HFFc6 (cell line): ENCODE measurements at regions not wholly inside any gene's neighbourhood (a gene's known extent, or its start where the extent isn't known, plus 50 kb on each side); places are given as distances from the start of the nearest gene placed in this dataset.

Source experiments
- DNase-seq: peaks from one replicate; pipeline ENCODE4 v3.0.0-alpha.2; 2018
- H3K27ac Mint-ChIP-seq: 2 replicates; pipeline ENCODE4 v1.8.0; 2020; ENCODE audit warnings: mild to moderate bottlenecking, mixed read lengths
- H3K27me3 Mint-ChIP-seq: 2 replicates; pipeline ENCODE4 v1.8.0; 2021; ENCODE audit warnings: mild to moderate bottlenecking, moderate library complexity, mixed read lengths; ENCODE audit not compliant: insufficient read depth
- H3K36me3 Mint-ChIP-seq: 2 replicates; pipeline ENCODE4 v1.8.0; 2021; ENCODE audit warnings: low read depth, mixed read lengths
- H3K4me1 Mint-ChIP-seq: 2 replicates; pipeline ENCODE4 v1.8.0; 2020; ENCODE audit warnings: low read depth, mixed read lengths
- H3K4me3 Mint-ChIP-seq: 2 replicates; pipeline ENCODE4 v1.8.0; 2020; ENCODE audit warnings: mild to moderate bottlenecking, moderate library complexity, mixed read lengths
- H3K9me3 Mint-ChIP-seq: 2 replicates; pipeline ENCODE4 v1.8.0; 2020; ENCODE audit warnings: mild to moderate bottlenecking, mixed read lengths
- TF ChIP-seq, protein P1 (sequence below): fragments of 200-600 bp; sonication (generic); IDR thresholded peaks from 2 replicates; pipeline ENCODE4 v1.5.0; 2021; ENCODE audit warnings: antibody characterized with exemption, mild to moderate bottlenecking

DNA sequence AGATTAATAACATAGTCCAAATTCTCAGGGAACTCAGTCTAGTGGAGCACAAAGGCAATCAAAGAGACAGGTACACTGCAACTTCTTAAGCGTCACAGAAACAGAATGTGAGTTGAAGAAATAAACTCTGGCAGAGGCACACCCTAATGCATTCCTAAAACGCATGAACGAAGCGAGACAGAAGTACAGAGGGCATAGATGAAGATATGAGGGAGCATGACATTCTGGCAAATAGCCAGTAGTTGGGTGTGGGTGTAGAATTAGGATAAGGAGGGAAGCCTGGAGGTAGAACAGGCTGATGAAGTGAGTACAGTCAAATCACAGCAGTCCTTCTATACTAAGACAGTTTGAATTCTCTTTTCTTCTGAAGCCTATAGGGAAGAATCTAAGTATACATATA is 838.7 kb upstream of the API5 start:
- Mint-ChIP-seq H3K36me3 (peaks cover 5% of the 10 kb centered on the region; the same call in 1 of the 2 replicates), H3K27me3 (no peaks in the 10 kb centered on the region; the same call in 1 of the 2 replicates), H3K4me3 (no peak overlapping the region), H3K4me1 (no peaks in the 10 kb centered on the region), H3K9me3 (peaks cover 6% of the 10 kb centered on the region; the same call in 1 of the 2 replicates), H3K27ac (no peak overlapping the region)
- DNase-seq: no peak
- TF ChIP-seq, protein P1, sequence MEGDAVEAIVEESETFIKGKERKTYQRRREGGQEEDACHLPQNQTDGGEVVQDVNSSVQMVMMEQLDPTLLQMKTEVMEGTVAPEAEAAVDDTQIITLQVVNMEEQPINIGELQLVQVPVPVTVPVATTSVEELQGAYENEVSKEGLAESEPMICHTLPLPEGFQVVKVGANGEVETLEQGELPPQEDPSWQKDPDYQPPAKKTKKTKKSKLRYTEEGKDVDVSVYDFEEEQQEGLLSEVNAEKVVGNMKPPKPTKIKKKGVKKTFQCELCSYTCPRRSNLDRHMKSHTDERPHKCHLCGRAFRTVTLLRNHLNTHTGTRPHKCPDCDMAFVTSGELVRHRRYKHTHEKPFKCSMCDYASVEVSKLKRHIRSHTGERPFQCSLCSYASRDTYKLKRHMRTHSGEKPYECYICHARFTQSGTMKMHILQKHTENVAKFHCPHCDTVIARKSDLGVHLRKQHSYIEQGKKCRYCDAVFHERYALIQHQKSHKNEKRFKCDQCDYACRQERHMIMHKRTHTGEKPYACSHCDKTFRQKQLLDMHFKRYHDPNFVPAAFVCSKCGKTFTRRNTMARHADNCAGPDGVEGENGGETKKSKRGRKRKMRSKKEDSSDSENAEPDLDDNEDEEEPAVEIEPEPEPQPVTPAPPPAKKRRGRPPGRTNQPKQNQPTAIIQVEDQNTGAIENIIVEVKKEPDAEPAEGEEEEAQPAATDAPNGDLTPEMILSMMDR: no peak

GRCh38 chr11:42482822-42483221 is 829.0 kb upstream of the API5 start:
- H3K27ac Mint-ChIP-seq: no peak overlapping the region
- no peak overlapping the region for H3K4me3 Mint-ChIP-seq
- H3K9me3 Mint-ChIP-seq: peaks cover 22% of the 10 kb centered on the region
- TF ChIP-seq, protein P1: no peak
- H3K27me3 Mint-ChIP-seq: no peaks in the 10 kb centered on the region
- H3K36me3 Mint-ChIP-seq: peaks cover 1% of the 10 kb centered on the region; the same call in 1 of the 2 replicates
- H3K4me1 Mint-ChIP-seq: no peaks in the 10 kb centered on the region
- no peak for DNase-seq

- Mint-ChIP-seq H3K4me1 (no peaks in the 10 kb centered on the region), H3K27ac (no peak overlapping the region)
Observed at GRCh38 chr11:42490506-42490905, 821.3 kb upstream of the API5 start.

GRCh38 chr11:42494459-42494858 is 817.3 kb upstream of the API5 start:
- Mint-ChIP-seq H3K9me3 (no peaks in the 10 kb centered on the region; the same call in 1 of the 2 replicates), H3K36me3 (no peaks in the 10 kb centered on the region), H3K27me3 (no peaks in the 10 kb centered on the region), H3K27ac (no peak overlapping the region), H3K4me3 (no peak overlapping the region), H3K4me1 (no peaks in the 10 kb centered on the region)
- TF ChIP-seq, protein P1: no peak
- DNase-seq: no peak

More at GRCh38 chr11:42490506-42490905, 821.3 kb upstream of the API5 start:
- Mint-ChIP-seq H3K9me3 (peaks cover 3% of the 10 kb centered on the region; the same call in 1 of the 2 replicates), H3K36me3 (no peaks in the 10 kb centered on the region), H3K27me3 (no peaks in the 10 kb centered on the region), H3K4me3 (no peak overlapping the region)
- TF ChIP-seq, protein P1: no peak
- no peak for DNase-seq

DNA sequence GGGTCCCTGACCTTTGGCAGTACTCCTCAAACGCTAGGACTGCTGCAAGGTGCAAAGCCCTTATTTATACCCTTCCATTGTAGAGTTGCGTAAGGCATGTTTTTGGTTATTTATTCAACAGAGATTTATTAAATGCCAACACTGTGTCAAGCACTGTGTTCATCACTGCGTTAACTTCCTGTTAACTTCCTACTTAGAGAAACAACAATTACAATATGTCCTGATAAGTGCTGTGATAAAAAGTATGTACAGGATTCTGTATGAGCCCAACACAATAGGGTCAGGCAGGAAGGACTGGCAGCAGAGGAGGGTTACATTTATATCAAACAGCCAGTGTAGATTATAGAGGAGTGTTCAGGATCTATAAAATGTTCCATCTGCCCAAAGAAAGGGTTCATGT is 812.8 kb upstream of the API5 start:
- Mint-ChIP-seq H3K9me3 (peaks cover 14% of the 10 kb centered on the region), H3K4me3 (no peak overlapping the region), H3K36me3 (no peaks in the 10 kb centered on the region), H3K27ac (no peak overlapping the region), H3K27me3 (no peaks in the 10 kb centered on the region), H3K4me1 (no peaks in the 10 kb centered on the region)
- TF ChIP-seq, protein P1: no peak
- no peak for DNase-seq

DNA sequence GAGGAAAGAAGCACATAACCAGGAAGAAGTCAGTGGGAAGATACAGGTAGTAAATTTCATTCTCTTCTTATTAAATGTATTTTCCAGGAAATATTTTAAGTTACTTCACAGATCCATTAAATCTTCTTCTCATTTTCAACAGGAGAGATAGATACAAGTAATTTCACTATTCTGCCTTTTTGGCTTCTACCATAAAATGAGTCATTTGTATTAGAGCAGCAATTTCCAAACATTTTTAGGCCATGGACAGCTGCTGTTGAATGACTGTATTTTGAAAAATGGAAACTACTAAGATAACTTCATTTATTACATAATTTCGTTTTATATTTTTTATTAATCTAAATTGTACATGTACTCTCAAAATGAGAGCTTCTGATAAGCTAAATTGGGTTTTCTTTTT is 809.6 kb upstream of the API5 start:
- H3K27ac Mint-ChIP-seq: no peak overlapping the region
- no peak for DNase-seq
- H3K27me3 Mint-ChIP-seq: no peaks in the 10 kb centered on the region
- no peaks in the 10 kb centered on the region for H3K4me1 Mint-ChIP-seq
- H3K9me3 Mint-ChIP-seq: peaks cover 14% of the 10 kb centered on the region
- H3K4me3 Mint-ChIP-seq: no peak overlapping the region
- TF ChIP-seq, protein P1: no peak
- H3K36me3 Mint-ChIP-seq: no peaks in the 10 kb centered on the region
